A549 (cell line): ENCODE measurements at regions not wholly inside any gene's neighbourhood (a gene's known extent, or its start where the extent isn't known, plus 50 kb on each side); places are given as distances from the start of the nearest gene placed in this dataset.

Source experiments
- ATAC-seq, 2 experiments: fragments of 200-7000 bp in 1 of 2; fragments of >200 bp in 1 of 2; cut with Nextera tagmentation in 1 of 2; cut with Tn5 transposase in 1 of 2; 3 replicates each; pipeline versions ENCODE4 v1.8.0 to v1.9.1; 2018 to 2020; ENCODE audit warnings: mild to moderate bottlenecking in 1 of 2, moderate library complexity in 1 of 2
- CTCF ChIA-PET: fragments of 300-600 bp; sonication (Branson Sonifier 250); formaldehyde crosslinking; extraction: SDS; loops from one replicate; lab custom pipeline; 2021; ENCODE audit warnings: antibody characterized with exemption, inconsistent platforms; lab: Yijun Ruan, JAX
- POLR2A ChIA-PET: fragments of 350-600 bp; formaldehyde crosslinking; extraction: SDS; loops from one replicate; lab custom pipeline; 2021; ENCODE audit warnings: antibody characterized with exemption, inconsistent platforms; lab: Yijun Ruan, JAX
- DNase-seq, 2 experiments: peaks; one replicate each; pipeline versions ENCODE4 v3.0.0 to v3.0.0-alpha.2; 2011 to 2016; ENCODE audit warnings: low read depth in 1 of 2, low spot score in 1 of 2
- FAIRE-seq: peaks from 2 replicates; lab custom pipeline; 2011; peaks lifted over from hg19 to GRCh38; lab: Jason Lieb, UNC
- H3K27ac ChIP-seq, 2 experiments: fragments of >200 bp; sonication (Bioruptor Twin); formaldehyde crosslinking; 3 replicates each; pipeline ENCODE4 v1.5.1; 2016 to 2017
- H3K4me1 ChIP-seq: fragments of >200 bp; sonication (Bioruptor Twin); formaldehyde crosslinking; 3 replicates; pipeline ENCODE4 v1.6.1; 2016
- H3K4me2 ChIP-seq: fragments of >200 bp; sonication (Bioruptor Twin); formaldehyde crosslinking; 3 replicates; pipeline ENCODE4 v1.6.1; 2016
- H3K4me3 ChIP-seq: fragments of >200 bp; sonication (Bioruptor Twin); formaldehyde crosslinking; 3 replicates; pipeline ENCODE4 v1.5.1; 2016
- H3K9me3 ChIP-seq: fragments of >200 bp; sonication (Bioruptor Twin); formaldehyde crosslinking; 3 replicates; pipeline ENCODE4 v1.6.1; 2016
- BHLHE40 ChIP-seq: IDR thresholded peaks from 2 replicates; pipeline ENCODE4 v1.6.1; 2012; ENCODE audit warnings: low read depth, low read length, inconsistent platforms
- CBX2 ChIP-seq: fragments of 200-600 bp; sonication (generic); IDR thresholded peaks from 2 replicates; pipeline ENCODE4 v1.6.1; 2016; ENCODE audit warnings: low read depth, mild to moderate bottlenecking, borderline replicate concordance
- CBX8 ChIP-seq: fragments of 200-600 bp; sonication (generic); IDR thresholded peaks from 2 replicates; pipeline ENCODE4 v1.6.1; 2016
- CHD4 ChIP-seq: fragments of 200-600 bp; sonication (generic); IDR thresholded peaks from 2 replicates; pipeline ENCODE4 v1.6.1; 2016; ENCODE audit warnings: antibody characterized with exemption, mild to moderate bottlenecking, borderline replicate concordance
- EHF ChIP-seq: fragments of 250-450 bp; sonication (Bioruptor Pico); IDR thresholded peaks from 2 replicates; pipeline ENCODE4 v1.5.0; 2020; ENCODE audit warnings: mild to moderate bottlenecking
- EHMT2 ChIP-seq: fragments of 200-600 bp; sonication (generic); IDR thresholded peaks from 2 replicates; pipeline ENCODE4 v1.6.1; 2016; ENCODE audit warnings: antibody characterized with exemption, low read depth, mild to moderate bottlenecking, moderate library complexity
- ESRRA ChIP-seq: fragments of 150-350 bp; IDR thresholded peaks from 2 replicates; pipeline ENCODE4 v1.6.1; 2014; ENCODE audit warnings: mild to moderate bottlenecking, low read length, borderline replicate concordance
- FOSL2 ChIP-seq, 2 experiments: fragments of 450-650 bp in 1 of 2; fragments of >200 bp in 1 of 2; sonication (Bioruptor Twin) in 1 of 2; formaldehyde crosslinking; IDR thresholded peaks; 2 replicates each; pipeline versions ENCODE4 v1.5.0 to v1.6.1; 2016 to 2020; ENCODE audit warnings: mild to moderate bottlenecking in 1 of 2, moderate library complexity in 1 of 2
- FOXS1 ChIP-seq: fragments of 250-450 bp; sonication (Bioruptor Pico); IDR thresholded peaks from 2 replicates; pipeline ENCODE4 v1.5.0; 2020; ENCODE audit warnings: mild to moderate bottlenecking, moderate library complexity
- GATA3 ChIP-seq: IDR thresholded peaks from 2 replicates; pipeline ENCODE4 v1.6.1; 2012; ENCODE audit warnings: borderline replicate concordance
- HDAC2 ChIP-seq: fragments of 200-600 bp; sonication (generic); IDR thresholded peaks from 2 replicates; pipeline ENCODE4 v1.6.1; 2016
- JUN ChIP-seq, 2 experiments: fragments of >200 bp; sonication (Bioruptor Twin); formaldehyde crosslinking; IDR thresholded peaks; 2 replicates in 1 of 2; 3 replicates in 1 of 2; pipeline ENCODE4 v1.6.1; 2016 to 2017
- NR3C1 ChIP-seq: fragments of >200 bp; sonication (Bioruptor Twin); formaldehyde crosslinking; IDR thresholded peaks from 3 replicates; pipeline ENCODE4 v1.6.1; 2017
- POLR2A ChIP-seq: IDR thresholded peaks from 2 replicates; pipeline ENCODE4 v1.6.1; 2012; ENCODE audit warnings: mild to moderate bottlenecking, low read length
- RFX5 ChIP-seq: fragments of 450-650 bp; IDR thresholded peaks from 2 replicates; pipeline ENCODE4 v1.7.1; 2014; ENCODE audit warnings: antibody characterized with exemption, mild to moderate bottlenecking, moderate library complexity
- SMC3 ChIP-seq: fragments of >200 bp; sonication (Bioruptor Twin); formaldehyde crosslinking; IDR thresholded peaks from 3 replicates; pipeline ENCODE4 v1.6.1; 2018; ENCODE audit warnings: inconsistent platforms
- SREBF2 ChIP-seq: fragments of 450-650 bp; IDR thresholded peaks from 2 replicates; pipeline ENCODE4 v1.6.1; 2014; ENCODE audit warnings: mild to moderate bottlenecking, moderate library complexity
- WGBS: methylation state at CpG from one replicate; pipeline ENCODE4 v1.1.6; 2017; ENCODE audit errors: missing lambda C conversion rate; 5-methylcytosine and 5-hydroxymethylcytosine counted together
- TF ChIP-seq, protein P1 (sequence below): IDR thresholded peaks from 2 replicates; pipeline ENCODE4 v1.6.1; 2012; ENCODE audit warnings: low read depth, borderline replicate concordance
- TF ChIP-seq, protein P2 (sequence below): IDR thresholded peaks from 2 replicates; pipeline ENCODE4 v1.6.1; 2012
- TF ChIP-seq, protein P3 (sequence below): fragments of 250-450 bp; sonication (Bioruptor Pico); IDR thresholded peaks from 2 replicates; pipeline ENCODE4 v1.5.0; 2021; ENCODE audit warnings: mild to moderate bottlenecking, moderate library complexity, borderline replicate concordance

DNA sequence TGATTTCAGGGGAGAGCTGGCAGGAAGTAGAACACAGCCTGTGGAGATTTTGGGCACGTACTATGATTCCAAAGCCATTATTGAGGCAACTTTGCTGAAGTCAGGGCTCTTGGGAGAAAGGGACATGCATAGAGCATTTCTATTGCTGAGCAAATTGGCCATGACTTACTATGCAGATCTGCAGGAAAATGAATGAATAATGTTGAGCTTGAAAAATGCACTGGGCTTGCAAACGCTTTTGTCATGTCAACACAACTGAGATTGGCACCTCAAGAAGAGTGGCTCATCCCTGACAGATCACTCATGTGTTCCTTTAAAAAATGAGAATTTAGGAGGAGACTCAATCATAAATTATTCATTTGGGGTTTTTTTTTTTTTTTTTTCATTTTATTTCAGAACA, 230.5 kb downstream of the MBD2 start:
- ATAC-seq (no peak), FAIRE-seq (no peak), DNase-seq (no peak)
- Histone ChIP-seq H3K27ac (no peak overlapping the region), H3K4me3 (no peak overlapping the region), H3K9me3 (no peaks in the 10 kb centered on the region), H3K4me1 (peaks cover 8% of the 10 kb centered on the region; the same call in 1 of the 3 replicates), H3K4me2 (no peak overlapping the region)
- ChIA-PET CTCF (no interaction called here), POLR2A (no interaction called here)
- TF ChIP-seq, protein P1, sequence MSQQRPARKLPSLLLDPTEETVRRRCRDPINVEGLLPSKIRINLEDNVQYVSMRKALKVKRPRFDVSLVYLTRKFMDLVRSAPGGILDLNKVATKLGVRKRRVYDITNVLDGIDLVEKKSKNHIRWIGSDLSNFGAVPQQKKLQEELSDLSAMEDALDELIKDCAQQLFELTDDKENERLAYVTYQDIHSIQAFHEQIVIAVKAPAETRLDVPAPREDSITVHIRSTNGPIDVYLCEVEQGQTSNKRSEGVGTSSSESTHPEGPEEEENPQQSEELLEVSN: no peak
- TF ChIP-seq CBX8 (no peak), BHLHE40 (no peak), CHD4 (no peak), CBX2 (no peak), SMC3 (no peak), RFX5 (no peak), NR3C1 (no peak), GATA3 (no peak), EHF (CRISPR knock-in tag) (no peak), JUN (IDR thresholded peaks at IDR 0.05) (no peak), FOXS1 (CRISPR knock-in tag) (no peak), POLR2A (no peak)
- WGBS: 14% methylated on average over 2 of the region's 2 CpGs

DNA sequence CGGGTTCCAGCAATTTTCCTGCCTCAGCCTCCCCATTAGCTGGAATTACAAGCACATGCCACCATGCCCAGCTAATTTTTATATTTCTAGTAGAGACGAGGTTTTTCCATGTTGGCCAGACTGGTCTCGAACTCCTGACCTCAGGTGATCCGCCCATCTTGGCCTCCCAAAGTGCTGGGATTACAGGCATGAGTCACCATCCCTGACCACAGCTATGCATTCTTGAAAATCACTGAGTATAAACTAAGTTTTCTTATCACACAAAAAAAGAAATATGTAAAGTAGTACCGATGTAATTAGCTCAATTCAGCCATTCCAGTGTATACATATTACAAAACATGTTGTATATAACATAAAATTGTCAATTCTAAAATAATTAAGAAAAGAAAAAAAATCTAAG, 232.7 kb downstream of the MBD2 start:
- no peak overlapping the region for H3K4me3 ChIP-seq
- FAIRE-seq (no peak), DNase-seq (no peak), ATAC-seq (no peak)
- ChIA-PET POLR2A (no interaction called here), CTCF (no interaction called here)
- no peaks in the 10 kb centered on the region for H3K9me3 ChIP-seq
- no peak overlapping the region for H3K27ac ChIP-seq
- 6% methylated on average over 5 of the region's 5 CpGs for WGBS
- H3K4me1 ChIP-seq: peaks cover 8% of the 10 kb centered on the region; the same call in 1 of the 3 replicates
- TF ChIP-seq, protein P2, sequence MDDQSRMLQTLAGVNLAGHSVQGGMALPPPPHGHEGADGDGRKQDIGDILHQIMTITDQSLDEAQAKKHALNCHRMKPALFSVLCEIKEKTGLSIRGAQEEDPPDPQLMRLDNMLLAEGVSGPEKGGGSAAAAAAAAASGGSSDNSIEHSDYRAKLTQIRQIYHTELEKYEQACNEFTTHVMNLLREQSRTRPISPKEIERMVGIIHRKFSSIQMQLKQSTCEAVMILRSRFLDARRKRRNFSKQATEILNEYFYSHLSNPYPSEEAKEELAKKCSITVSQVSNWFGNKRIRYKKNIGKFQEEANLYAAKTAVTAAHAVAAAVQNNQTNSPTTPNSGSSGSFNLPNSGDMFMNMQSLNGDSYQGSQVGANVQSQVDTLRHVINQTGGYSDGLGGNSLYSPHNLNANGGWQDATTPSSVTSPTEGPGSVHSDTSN: no peak
- TF ChIP-seq, protein P1: no peak
- TF ChIP-seq, protein P3, sequence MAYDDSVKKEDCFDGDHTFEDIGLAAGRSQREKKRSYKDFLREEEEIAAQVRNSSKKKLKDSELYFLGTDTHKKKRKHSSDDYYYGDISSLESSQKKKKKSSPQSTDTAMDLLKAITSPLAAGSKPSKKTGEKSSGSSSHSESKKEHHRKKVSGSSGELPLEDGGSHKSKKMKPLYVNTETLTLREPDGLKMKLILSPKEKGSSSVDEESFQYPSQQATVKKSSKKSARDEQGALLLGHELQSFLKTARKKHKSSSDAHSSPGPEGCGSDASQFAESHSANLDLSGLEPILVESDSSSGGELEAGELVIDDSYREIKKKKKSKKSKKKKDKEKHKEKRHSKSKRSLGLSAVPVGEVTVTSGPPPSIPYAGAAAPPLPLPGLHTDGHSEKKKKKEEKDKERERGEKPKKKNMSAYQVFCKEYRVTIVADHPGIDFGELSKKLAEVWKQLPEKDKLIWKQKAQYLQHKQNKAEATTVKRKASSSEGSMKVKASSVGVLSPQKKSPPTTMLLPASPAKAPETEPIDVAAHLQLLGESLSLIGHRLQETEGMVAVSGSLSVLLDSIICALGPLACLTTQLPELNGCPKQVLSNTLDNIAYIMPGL (CRISPR knock-in tag): no peak
- no peak for TF ChIP-seq POLR2A
- TF ChIP-seq EHMT2: no peak
- no peak for TF ChIP-seq SREBF2
- no peak for TF ChIP-seq BHLHE40
- no peak for TF ChIP-seq HDAC2
- peak overlapping the region; percentile 34; the same call in 2 of the 3 replicates for H3K4me2 ChIP-seq

DNA sequence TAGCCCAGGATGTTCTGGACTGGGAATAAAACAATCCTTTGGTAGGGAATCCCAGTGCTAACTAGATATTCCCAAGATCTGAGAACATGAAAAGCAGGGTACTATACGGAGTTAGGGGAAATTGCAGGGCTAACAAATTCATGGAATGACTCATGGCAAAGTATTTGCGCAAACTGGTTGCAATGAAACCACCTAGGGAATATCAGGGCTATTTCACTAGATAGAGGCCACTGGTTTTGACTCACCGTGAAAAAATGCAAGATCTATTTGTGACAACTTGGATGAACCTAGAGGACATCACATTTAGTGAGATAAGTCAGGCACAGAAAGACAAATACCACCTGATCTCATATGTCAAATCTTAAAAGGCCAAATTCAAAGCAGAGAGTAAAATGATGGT, 233.3 kb downstream of the MBD2 start:
- Histone ChIP-seq H3K27ac (no peak overlapping the region), H3K9me3 (no peaks in the 10 kb centered on the region), H3K4me2 (peak overlapping the region; percentile 34; the same call in 2 of the 3 replicates), H3K4me1 (peaks cover 8% of the 10 kb centered on the region; the same call in 1 of the 3 replicates), H3K4me3 (no peak overlapping the region)
- WGBS: 6% methylated on average over 3 of the region's 3 CpGs
- TF ChIP-seq FOSL2 (IDR thresholded peaks at IDR 0.05) (no peak), FOSL2 (CRISPR knock-in tag; IDR thresholded peaks at IDR 0.05) (0 out of 2 replicates have a peak, but pooled peaks have one; percentile 17), ESRRA (no peak)
- peak; percentile 32 to 62; a peak in 2 of 6 replicates for ATAC-seq
- POLR2A ChIA-PET: no interaction called here
- peak; percentile 0 to 24 for DNase-seq
- no peak for FAIRE-seq
- CTCF ChIA-PET: no interaction called here
